ENCODE measurements at regions not wholly inside any gene's neighbourhood (a gene's known extent, or its start where the extent isn't known, plus 50 kb on each side); places are given as distances from the start of the nearest gene placed in this dataset.

DNA sequence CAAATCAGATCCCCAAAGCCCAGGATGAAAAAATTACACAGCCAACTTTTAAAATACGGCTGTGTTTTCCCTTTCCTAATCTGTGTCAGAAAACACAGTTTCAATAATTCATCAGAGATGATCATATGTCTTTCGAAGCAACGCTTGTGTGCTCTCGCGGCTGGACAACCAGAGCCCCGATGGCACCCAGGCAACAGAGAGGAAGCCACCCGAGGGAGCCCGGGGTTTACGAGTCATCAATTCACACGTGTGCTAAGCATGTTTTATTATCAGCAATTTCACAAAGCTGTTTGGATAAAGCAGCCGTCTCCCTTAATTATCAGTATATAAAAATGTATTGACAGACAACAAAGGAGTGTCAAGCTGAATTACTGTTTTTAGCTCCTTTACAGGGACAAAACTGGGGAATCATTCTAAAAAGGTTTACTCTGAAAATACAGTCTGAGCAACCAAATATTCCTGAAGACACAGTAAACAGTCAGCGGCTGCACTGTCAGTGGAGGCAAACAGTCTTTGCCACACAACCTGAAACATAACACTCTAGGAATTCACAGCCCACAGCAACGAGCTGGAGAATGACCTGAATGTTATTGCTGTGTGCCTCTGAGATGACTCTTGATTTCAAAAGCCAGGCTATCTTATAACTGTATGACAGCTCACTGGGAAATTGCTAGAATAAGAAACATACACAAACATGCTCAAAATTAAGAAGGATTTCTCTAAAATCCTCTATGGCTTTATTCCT, 201.0 kb downstream of the SIPA1L2 start:
- Histone ChIP-seq H3K36me3 (ENCODE audit: control insufficient read depth, low read length) (no peaks in the 10 kb centered on the region), H3K27ac (ENCODE audit: low read depth, low read length) (no peak overlapping the region), H3K4me3 (ENCODE audit: low read length) (no peak overlapping the region), H3K4me2 (ENCODE audit: low read length) (no peak overlapping the region), H4K20me1 (ENCODE audit: control insufficient read depth, insufficient read depth, low read depth, low read length) (no peaks in the 10 kb centered on the region), H3K4me1 (ENCODE audit: control insufficient read depth, low read length) (no peaks in the 10 kb centered on the region), H3K9me2 (replicated peaks; ENCODE audit: control insufficient read depth, low read length) (no peaks in the 10 kb centered on the region), H3K79me2 (ENCODE audit: control insufficient read depth, low read length) (no peaks in the 10 kb centered on the region), H3K27me3 (ENCODE audit: control insufficient read depth, low read length) (no peaks in the 10 kb centered on the region), H3K9me3 (ENCODE audit: control insufficient read depth, insufficient read depth, low read length) (no peaks in the 10 kb centered on the region), H3F3A (ENCODE audit: control insufficient read depth, insufficient read depth) (no peaks in the 10 kb centered on the region)
- TF ChIP-seq EZH2phosphoT487 (IDR thresholded peaks at IDR 0.05; ENCODE audit: borderline replicate concordance, low read length) = no peak
- TF ChIP-seq, protein P1, sequence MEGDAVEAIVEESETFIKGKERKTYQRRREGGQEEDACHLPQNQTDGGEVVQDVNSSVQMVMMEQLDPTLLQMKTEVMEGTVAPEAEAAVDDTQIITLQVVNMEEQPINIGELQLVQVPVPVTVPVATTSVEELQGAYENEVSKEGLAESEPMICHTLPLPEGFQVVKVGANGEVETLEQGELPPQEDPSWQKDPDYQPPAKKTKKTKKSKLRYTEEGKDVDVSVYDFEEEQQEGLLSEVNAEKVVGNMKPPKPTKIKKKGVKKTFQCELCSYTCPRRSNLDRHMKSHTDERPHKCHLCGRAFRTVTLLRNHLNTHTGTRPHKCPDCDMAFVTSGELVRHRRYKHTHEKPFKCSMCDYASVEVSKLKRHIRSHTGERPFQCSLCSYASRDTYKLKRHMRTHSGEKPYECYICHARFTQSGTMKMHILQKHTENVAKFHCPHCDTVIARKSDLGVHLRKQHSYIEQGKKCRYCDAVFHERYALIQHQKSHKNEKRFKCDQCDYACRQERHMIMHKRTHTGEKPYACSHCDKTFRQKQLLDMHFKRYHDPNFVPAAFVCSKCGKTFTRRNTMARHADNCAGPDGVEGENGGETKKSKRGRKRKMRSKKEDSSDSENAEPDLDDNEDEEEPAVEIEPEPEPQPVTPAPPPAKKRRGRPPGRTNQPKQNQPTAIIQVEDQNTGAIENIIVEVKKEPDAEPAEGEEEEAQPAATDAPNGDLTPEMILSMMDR (IDR thresholded peaks at IDR 0.05; ENCODE audit: low read depth, low read length, poor library complexity, severe bottlenecking) = no peak

DNA sequence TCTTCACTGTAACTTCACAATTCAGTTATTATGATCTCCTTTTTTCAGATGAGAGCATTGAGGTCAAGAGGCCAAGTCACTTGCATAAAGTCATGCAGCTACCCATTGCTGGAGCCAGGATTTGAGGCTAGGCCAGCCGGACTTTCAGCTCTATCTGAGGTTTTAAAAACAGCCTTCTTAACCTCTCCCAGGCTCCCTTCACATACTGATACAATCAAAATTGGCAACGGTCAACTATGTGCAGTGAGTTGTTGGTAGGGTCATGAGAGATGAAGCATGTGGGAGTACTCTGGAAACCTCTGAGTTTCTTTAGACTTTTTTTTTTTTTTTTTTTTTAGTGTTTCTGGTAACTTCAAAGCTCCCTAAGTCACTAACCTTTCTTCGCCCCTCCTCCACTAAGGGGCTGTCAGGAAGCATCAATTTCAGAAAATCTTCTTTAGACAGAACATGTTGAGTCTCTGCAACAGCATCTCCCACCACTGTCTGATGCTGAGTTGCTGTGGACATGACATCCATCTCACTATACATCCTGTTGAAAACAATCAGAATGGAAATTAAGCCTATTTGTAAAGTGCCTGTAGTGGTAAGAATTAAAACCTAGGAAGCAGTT, 201.8 kb downstream of the SIPA1L2 start:
- H3K4me3 ChIP-seq (ENCODE audit: low read length) = no peak overlapping the region
- no peaks in the 10 kb centered on the region for H3K9me3 ChIP-seq (ENCODE audit: control insufficient read depth, insufficient read depth, low read length)
- H3K4me2 ChIP-seq (ENCODE audit: low read length) = no peak overlapping the region
- no peaks in the 10 kb centered on the region for H4K20me1 ChIP-seq (ENCODE audit: control insufficient read depth, insufficient read depth, low read depth, low read length)
- no peaks in the 10 kb centered on the region for H3K27me3 ChIP-seq (ENCODE audit: control insufficient read depth, low read length)
- no peaks in the 10 kb centered on the region for H3K36me3 ChIP-seq (ENCODE audit: control insufficient read depth, low read length)
- no peak overlapping the region for H3K27ac ChIP-seq (ENCODE audit: low read depth, low read length)
- no peak for TF ChIP-seq EZH2phosphoT487 (IDR thresholded peaks at IDR 0.05; ENCODE audit: borderline replicate concordance, low read length)
- TF ChIP-seq, protein P1 (IDR thresholded peaks at IDR 0.05; ENCODE audit: low read depth, low read length, poor library complexity, severe bottlenecking) = no peak
- H3F3A ChIP-seq (ENCODE audit: control insufficient read depth, insufficient read depth) = no peaks in the 10 kb centered on the region
- H3K9me2 ChIP-seq (replicated peaks; ENCODE audit: control insufficient read depth, low read length) = no peaks in the 10 kb centered on the region
- H3K79me2 ChIP-seq (ENCODE audit: control insufficient read depth, low read length) = no peaks in the 10 kb centered on the region
- no peaks in the 10 kb centered on the region for H3K4me1 ChIP-seq (ENCODE audit: control insufficient read depth, low read length)

DNA sequence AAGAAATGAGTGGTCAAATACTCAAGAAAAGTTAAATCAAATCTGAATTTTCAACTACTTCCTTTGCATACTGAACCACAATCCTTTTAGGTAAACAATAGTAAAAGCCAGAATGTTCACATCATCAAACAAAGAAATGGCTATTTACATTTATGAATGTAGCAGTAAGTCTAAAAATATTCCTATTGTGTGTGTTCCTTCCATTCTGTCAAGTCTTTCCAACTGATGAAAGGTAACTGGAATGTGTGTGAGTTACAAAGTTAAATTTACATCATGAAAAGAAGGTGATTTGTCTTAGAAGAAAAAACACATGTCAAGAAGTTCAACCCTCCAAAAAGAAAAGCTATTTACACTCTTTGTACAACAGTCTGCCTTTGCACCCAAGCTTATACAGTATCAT, 203.1 kb downstream of the SIPA1L2 start:
- no peaks in the 10 kb centered on the region for H3K36me3 ChIP-seq (ENCODE audit: control insufficient read depth, low read length)
- no peak overlapping the region for H3K4me2 ChIP-seq (ENCODE audit: low read length)
- no peak overlapping the region for H3K4me3 ChIP-seq (ENCODE audit: low read length)
- no peaks in the 10 kb centered on the region for H3K4me1 ChIP-seq (ENCODE audit: control insufficient read depth, low read length)
- no peaks in the 10 kb centered on the region; the same call in 1 of the 2 replicates for H3K9me2 ChIP-seq (replicated peaks; ENCODE audit: control insufficient read depth, low read length)
- TF ChIP-seq, protein P1 (IDR thresholded peaks at IDR 0.05; ENCODE audit: low read depth, low read length, poor library complexity, severe bottlenecking) = no peak
- TF ChIP-seq EZH2phosphoT487 (IDR thresholded peaks at IDR 0.05; ENCODE audit: borderline replicate concordance, low read length) = no peak
- no peaks in the 10 kb centered on the region for H3K27me3 ChIP-seq (ENCODE audit: control insufficient read depth, low read length)
- no peak overlapping the region for H3K27ac ChIP-seq (ENCODE audit: low read depth, low read length)
- no peaks in the 10 kb centered on the region for H3F3A ChIP-seq (ENCODE audit: control insufficient read depth, insufficient read depth)
- no peaks in the 10 kb centered on the region for H3K9me3 ChIP-seq (ENCODE audit: control insufficient read depth, insufficient read depth, low read length)
- H3K79me2 ChIP-seq (ENCODE audit: control insufficient read depth, low read length) = no peaks in the 10 kb centered on the region
- no peaks in the 10 kb centered on the region for H4K20me1 ChIP-seq (ENCODE audit: control insufficient read depth, insufficient read depth, low read depth, low read length)

Measured in DOHH2 (cell line).